K562 (cell line): ENCODE measurements at regions not wholly inside any gene's neighbourhood (a gene's known extent, or its start where the extent isn't known, plus 50 kb on each side); places are given as distances from the start of the nearest gene placed in this dataset.

Experiments used
- ATAC-seq: fragments of 200-7000 bp; cut with Tn5 transposase; 3 replicates; pipeline ENCODE4 v1.9.1; 2020; ENCODE audit warnings: moderate library complexity
- BruUV-seq: library from RNA; stranded (reverse); fragments of 400-500 nt; replicated peaks from 2 replicates; lab custom pipeline; 2021; lab: Mats Ljungman, UMichigan
- CTCF ChIA-PET: fragments of 300-600 bp; formaldehyde crosslinking; extraction: SDS; loops from one replicate; lab custom pipeline; 2021; ENCODE audit warnings: low intra/inter-chr PET ratio; lab: Yijun Ruan, JAX
- POLR2A ChIA-PET: fragments of 300-600, 350-650 bp; sonication (Branson Sonifier 250); formaldehyde crosslinking; extraction: SDS; loops from one replicate; lab custom pipeline; 2021; ENCODE audit warnings: antibody characterized with exemption, inconsistent platforms; lab: Yijun Ruan, JAX
- DNase-seq, 4 experiments: peaks; one replicate each; pipeline versions ENCODE4 v3.0.0 to v3.0.0-alpha.2; 2011 to 2018; ENCODE audit warnings: low spot score in 3 of 4, mixed read lengths in 3 of 4; ENCODE audit errors: extremely low read depth in 1 of 4
- FAIRE-seq: peaks from 2 replicates; lab custom pipeline; 2011; peaks lifted over from hg19 to GRCh38; lab: Jason Lieb, UNC
- H2AFZ ChIP-seq: 2 replicates; pipeline ENCODE4 v1.6.0; 2011; ENCODE audit warnings: low read depth, low read length, control low read depth, inconsistent platforms
- H3K27ac ChIP-seq: fragments of 200-600 bp; 3 replicates; pipeline ENCODE4 v1.8.0; 2011; ENCODE audit warnings: low read depth, mild to moderate bottlenecking, control low read depth, inconsistent platforms, low read length, moderate library complexity, mixed read lengths; ENCODE audit errors: extremely low read depth
- H3K27me3 ChIP-seq, 2 experiments: fragments of 300-600 bp in 1 of 2; 2 replicates in 1 of 2; 3 replicates in 1 of 2; pipeline versions ENCODE4 v1.6.0 to v1.8.0; 2011; ENCODE audit warnings: inconsistent platforms in 2 of 2, low read length in 2 of 2, mild to moderate bottlenecking in 1 of 2, mixed read lengths in 1 of 2, moderate library complexity in 1 of 2; ENCODE audit not compliant: control insufficient read depth in 2 of 2, insufficient read depth in 2 of 2
- H3K36me3 ChIP-seq: fragments of 300-600 bp; 3 replicates; pipeline ENCODE4 v1.8.0; 2011; ENCODE audit warnings: mild to moderate bottlenecking, low read length, inconsistent platforms; ENCODE audit not compliant: control insufficient read depth, insufficient read depth
- H3K4me1 ChIP-seq, 2 experiments: fragments of 200-600 bp in 1 of 2; replicated peaks in 1 of 2; 2 replicates in 1 of 2; 3 replicates in 1 of 2; pipeline versions ENCODE4 v1.5.1 to v1.8.0; 2011; ENCODE audit warnings: inconsistent platforms in 2 of 2, low read length in 2 of 2, mild to moderate bottlenecking in 1 of 2, mixed read lengths in 1 of 2, moderate library complexity in 1 of 2; ENCODE audit not compliant: control insufficient read depth in 2 of 2, insufficient read depth in 2 of 2
- H3K4me2 ChIP-seq: 2 replicates; pipeline ENCODE4 v1.6.1; 2011; ENCODE audit warnings: low read length, control low read depth, inconsistent platforms, mixed read lengths; ENCODE audit not compliant: insufficient read depth
- H3K4me3 ChIP-seq: fragments of 200-600 bp; sonication (generic), shearing (Covaris generic); 2 replicates; pipeline ENCODE4 v1.5.1; 2016; ENCODE audit warnings: control low read depth, inconsistent platforms
- H3K79me2 ChIP-seq: fragments of 200-600 bp; 3 replicates; pipeline ENCODE4 v1.8.0; 2011; ENCODE audit warnings: low read length, inconsistent platforms; ENCODE audit not compliant: control insufficient read depth, insufficient read depth
- H3K9ac ChIP-seq, 2 experiments: 2 replicates each; pipeline versions ENCODE4 v1.6.0 to v1.6.1; 2011; ENCODE audit warnings: low read depth in 2 of 2, low read length in 2 of 2, control low read depth in 1 of 2, inconsistent platforms in 1 of 2, mild to moderate bottlenecking in 1 of 2, mixed read lengths in 1 of 2; ENCODE audit not compliant: insufficient read depth in 1 of 2
- H3K9me1 ChIP-seq: one replicate; pipeline ENCODE4 v1.6.0; 2011; ENCODE audit warnings: inconsistent platforms, mild to moderate bottlenecking, low read length, moderate library complexity; ENCODE audit not compliant: control insufficient read depth, insufficient read depth
- H3K9me3 ChIP-seq: replicated peaks from 2 replicates; pipeline ENCODE4 v1.5.1; 2011; ENCODE audit warnings: low read depth, low read length, inconsistent platforms; ENCODE audit not compliant: control insufficient read depth, insufficient read depth
- H4K20me1 ChIP-seq: replicated peaks from 2 replicates; pipeline ENCODE4 v1.6.1; 2011; ENCODE audit warnings: low read length, inconsistent platforms, mixed read lengths; ENCODE audit not compliant: control insufficient read depth, insufficient read depth
- BRD4 ChIP-seq: fragments of 200-600 bp; sonication (generic); IDR thresholded peaks from 2 replicates; pipeline ENCODE4 v1.6.1; 2017; ENCODE audit warnings: inconsistent platforms
- KDM1A ChIP-seq, 2 experiments: fragments of 450-650 bp; IDR thresholded peaks; 2 replicates each; pipeline ENCODE4 v1.6.1; 2016; ENCODE audit warnings: mild to moderate bottlenecking in 2 of 2
- SIN3B ChIP-seq: fragments of 450-650 bp; IDR thresholded peaks from 2 replicates; pipeline ENCODE4 v1.6.1; 2017; ENCODE audit warnings: low read depth, mild to moderate bottlenecking, moderate library complexity
- ZNF212 ChIP-seq: fragments of 450-650 bp; formaldehyde crosslinking; IDR thresholded peaks from 2 replicates; pipeline ENCODE4 v1.4.0; 2020; ENCODE audit warnings: mild to moderate bottlenecking
- ZNF785 ChIP-seq: fragments of 250-450 bp; sonication (Bioruptor Pico); IDR thresholded peaks from 2 replicates; pipeline ENCODE4 v1.4.0; 2020; ENCODE audit warnings: mild to moderate bottlenecking
- ZNF79 ChIP-seq: fragments of 250-450 bp; sonication (Bioruptor Pico); IDR thresholded peaks from 2 replicates; pipeline ENCODE4 v1.4.0; 2020; ENCODE audit warnings: low read depth, mild to moderate bottlenecking, moderate library complexity
- WGBS: fragments of 100-300 bp; shearing (Covaris generic); methylation state at CpG from one replicate; pipeline ENCODE4 v1.1.6; 2016; ENCODE audit warnings: low coverage, mixed read lengths; ENCODE audit not compliant: insufficient coverage; ENCODE audit errors: missing lambda C conversion rate; 5-methylcytosine and 5-hydroxymethylcytosine counted together
- in situ Hi-C: fragments of 300-500 bp; cut with MboI; formaldehyde crosslinking; loops from 4 replicates; pipeline ENCODE4 v1.15.0; 2018; ENCODE audit warnings: inconsistent platforms, mixed read lengths
- intact Hi-C: fragments of 100-400 bp; cut with micrococcal nuclease; formaldehyde crosslinking; loops from 2 replicates; pipeline ENCODE4 v1.14.2; 2022
- TF ChIP-seq, protein P1 (sequence below): fragments of 450-650 bp; IDR thresholded peaks from 2 replicates; pipeline ENCODE4 v1.6.1; 2016
- TF ChIP-seq, protein P2 (sequence below): fragments of 250-450 bp; sonication (Bioruptor Pico); IDR thresholded peaks from 2 replicates; pipeline ENCODE4 v1.5.0; 2021
- TF ChIP-seq, protein P3 (sequence below): fragments of 450-650 bp; IDR thresholded peaks from 2 replicates; pipeline ENCODE4 v1.6.1; 2016; ENCODE audit warnings: mild to moderate bottlenecking, moderate library complexity

DNA sequence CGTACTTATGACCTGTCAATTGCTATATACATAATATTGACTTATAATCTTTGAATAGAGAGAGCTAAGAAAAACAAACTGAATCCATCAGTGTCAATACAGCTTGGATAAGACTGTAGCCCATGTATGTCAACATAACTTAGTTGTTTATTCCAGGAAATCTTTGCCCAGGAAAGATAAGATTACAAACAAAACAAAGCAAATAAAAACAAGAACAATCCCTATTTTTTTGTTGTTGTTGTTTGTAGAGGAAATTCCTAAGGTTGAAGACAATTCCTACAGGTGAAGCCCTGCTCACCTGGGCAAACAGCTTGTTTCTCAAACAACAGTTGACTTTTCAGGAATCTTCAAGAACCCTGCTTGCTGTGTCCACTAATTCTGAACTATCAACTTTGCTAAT, 76.0 kb downstream of the HYCC1 start:
- TF ChIP-seq KDM1A (IDR thresholded peaks at IDR 0.05) (no peak), SIN3B (no peak), ZNF785 (no peak), BRD4 (no peak), ZNF212 (CRISPR knock-in tag) (no peak), ZNF79 (no peak)
- TF ChIP-seq, protein P1, sequence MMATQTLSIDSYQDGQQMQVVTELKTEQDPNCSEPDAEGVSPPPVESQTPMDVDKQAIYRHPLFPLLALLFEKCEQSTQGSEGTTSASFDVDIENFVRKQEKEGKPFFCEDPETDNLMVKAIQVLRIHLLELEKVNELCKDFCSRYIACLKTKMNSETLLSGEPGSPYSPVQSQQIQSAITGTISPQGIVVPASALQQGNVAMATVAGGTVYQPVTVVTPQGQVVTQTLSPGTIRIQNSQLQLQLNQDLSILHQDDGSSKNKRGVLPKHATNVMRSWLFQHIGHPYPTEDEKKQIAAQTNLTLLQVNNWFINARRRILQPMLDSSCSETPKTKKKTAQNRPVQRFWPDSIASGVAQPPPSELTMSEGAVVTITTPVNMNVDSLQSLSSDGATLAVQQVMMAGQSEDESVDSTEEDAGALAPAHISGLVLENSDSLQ, result no peak
- TF ChIP-seq, protein P2, sequence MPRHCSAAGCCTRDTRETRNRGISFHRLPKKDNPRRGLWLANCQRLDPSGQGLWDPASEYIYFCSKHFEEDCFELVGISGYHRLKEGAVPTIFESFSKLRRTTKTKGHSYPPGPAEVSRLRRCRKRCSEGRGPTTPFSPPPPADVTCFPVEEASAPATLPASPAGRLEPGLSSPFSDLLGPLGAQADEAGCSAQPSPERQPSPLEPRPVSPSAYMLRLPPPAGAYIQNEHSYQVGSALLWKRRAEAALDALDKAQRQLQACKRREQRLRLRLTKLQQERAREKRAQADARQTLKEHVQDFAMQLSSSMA (CRISPR knock-in tag), result no peak
- TF ChIP-seq, protein P3, sequence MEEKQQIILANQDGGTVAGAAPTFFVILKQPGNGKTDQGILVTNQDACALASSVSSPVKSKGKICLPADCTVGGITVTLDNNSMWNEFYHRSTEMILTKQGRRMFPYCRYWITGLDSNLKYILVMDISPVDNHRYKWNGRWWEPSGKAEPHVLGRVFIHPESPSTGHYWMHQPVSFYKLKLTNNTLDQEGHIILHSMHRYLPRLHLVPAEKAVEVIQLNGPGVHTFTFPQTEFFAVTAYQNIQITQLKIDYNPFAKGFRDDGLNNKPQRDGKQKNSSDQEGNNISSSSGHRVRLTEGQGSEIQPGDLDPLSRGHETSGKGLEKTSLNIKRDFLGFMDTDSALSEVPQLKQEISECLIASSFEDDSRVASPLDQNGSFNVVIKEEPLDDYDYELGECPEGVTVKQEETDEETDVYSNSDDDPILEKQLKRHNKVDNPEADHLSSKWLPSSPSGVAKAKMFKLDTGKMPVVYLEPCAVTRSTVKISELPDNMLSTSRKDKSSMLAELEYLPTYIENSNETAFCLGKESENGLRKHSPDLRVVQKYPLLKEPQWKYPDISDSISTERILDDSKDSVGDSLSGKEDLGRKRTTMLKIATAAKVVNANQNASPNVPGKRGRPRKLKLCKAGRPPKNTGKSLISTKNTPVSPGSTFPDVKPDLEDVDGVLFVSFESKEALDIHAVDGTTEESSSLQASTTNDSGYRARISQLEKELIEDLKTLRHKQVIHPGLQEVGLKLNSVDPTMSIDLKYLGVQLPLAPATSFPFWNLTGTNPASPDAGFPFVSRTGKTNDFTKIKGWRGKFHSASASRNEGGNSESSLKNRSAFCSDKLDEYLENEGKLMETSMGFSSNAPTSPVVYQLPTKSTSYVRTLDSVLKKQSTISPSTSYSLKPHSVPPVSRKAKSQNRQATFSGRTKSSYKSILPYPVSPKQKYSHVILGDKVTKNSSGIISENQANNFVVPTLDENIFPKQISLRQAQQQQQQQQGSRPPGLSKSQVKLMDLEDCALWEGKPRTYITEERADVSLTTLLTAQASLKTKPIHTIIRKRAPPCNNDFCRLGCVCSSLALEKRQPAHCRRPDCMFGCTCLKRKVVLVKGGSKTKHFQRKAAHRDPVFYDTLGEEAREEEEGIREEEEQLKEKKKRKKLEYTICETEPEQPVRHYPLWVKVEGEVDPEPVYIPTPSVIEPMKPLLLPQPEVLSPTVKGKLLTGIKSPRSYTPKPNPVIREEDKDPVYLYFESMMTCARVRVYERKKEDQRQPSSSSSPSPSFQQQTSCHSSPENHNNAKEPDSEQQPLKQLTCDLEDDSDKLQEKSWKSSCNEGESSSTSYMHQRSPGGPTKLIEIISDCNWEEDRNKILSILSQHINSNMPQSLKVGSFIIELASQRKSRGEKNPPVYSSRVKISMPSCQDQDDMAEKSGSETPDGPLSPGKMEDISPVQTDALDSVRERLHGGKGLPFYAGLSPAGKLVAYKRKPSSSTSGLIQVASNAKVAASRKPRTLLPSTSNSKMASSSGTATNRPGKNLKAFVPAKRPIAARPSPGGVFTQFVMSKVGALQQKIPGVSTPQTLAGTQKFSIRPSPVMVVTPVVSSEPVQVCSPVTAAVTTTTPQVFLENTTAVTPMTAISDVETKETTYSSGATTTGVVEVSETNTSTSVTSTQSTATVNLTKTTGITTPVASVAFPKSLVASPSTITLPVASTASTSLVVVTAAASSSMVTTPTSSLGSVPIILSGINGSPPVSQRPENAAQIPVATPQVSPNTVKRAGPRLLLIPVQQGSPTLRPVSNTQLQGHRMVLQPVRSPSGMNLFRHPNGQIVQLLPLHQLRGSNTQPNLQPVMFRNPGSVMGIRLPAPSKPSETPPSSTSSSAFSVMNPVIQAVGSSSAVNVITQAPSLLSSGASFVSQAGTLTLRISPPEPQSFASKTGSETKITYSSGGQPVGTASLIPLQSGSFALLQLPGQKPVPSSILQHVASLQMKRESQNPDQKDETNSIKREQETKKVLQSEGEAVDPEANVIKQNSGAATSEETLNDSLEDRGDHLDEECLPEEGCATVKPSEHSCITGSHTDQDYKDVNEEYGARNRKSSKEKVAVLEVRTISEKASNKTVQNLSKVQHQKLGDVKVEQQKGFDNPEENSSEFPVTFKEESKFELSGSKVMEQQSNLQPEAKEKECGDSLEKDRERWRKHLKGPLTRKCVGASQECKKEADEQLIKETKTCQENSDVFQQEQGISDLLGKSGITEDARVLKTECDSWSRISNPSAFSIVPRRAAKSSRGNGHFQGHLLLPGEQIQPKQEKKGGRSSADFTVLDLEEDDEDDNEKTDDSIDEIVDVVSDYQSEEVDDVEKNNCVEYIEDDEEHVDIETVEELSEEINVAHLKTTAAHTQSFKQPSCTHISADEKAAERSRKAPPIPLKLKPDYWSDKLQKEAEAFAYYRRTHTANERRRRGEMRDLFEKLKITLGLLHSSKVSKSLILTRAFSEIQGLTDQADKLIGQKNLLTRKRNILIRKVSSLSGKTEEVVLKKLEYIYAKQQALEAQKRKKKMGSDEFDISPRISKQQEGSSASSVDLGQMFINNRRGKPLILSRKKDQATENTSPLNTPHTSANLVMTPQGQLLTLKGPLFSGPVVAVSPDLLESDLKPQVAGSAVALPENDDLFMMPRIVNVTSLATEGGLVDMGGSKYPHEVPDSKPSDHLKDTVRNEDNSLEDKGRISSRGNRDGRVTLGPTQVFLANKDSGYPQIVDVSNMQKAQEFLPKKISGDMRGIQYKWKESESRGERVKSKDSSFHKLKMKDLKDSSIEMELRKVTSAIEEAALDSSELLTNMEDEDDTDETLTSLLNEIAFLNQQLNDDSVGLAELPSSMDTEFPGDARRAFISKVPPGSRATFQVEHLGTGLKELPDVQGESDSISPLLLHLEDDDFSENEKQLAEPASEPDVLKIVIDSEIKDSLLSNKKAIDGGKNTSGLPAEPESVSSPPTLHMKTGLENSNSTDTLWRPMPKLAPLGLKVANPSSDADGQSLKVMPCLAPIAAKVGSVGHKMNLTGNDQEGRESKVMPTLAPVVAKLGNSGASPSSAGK, result no peak
- no peak overlapping the region for H3K4me3 ChIP-seq
- DNase-seq (no peak), ATAC-seq (no peak), FAIRE-seq (no peak)
- no peaks in the 10 kb centered on the region for H3K79me2 ChIP-seq
- WGBS, result 87% methylated on average over 1 of the region's 1 CpG
- no peaks in the 10 kb centered on the region for H3K27me3 ChIP-seq
- H2AFZ ChIP-seq, result no peak overlapping the region
- H3K4me1 ChIP-seq, result no peaks in the 10 kb centered on the region
- no TSS peak for BruUV-seq
- H3K9me1 ChIP-seq, result no peaks in the 10 kb centered on the region
- ChIA-PET POLR2A (no interaction called here), CTCF (no interaction called here)
- no peaks in the 10 kb centered on the region for H3K9me3 ChIP-seq
- no peak overlapping the region for H3K4me2 ChIP-seq
- H3K27ac ChIP-seq, result no peak overlapping the region
- H3K36me3 ChIP-seq, result 0 out of 3 replicates have a peak, but pooled peaks cover 3% of the 10 kb centered on the region
- H4K20me1 ChIP-seq, result no peaks in the 10 kb centered on the region
- intact Hi-C loops, result no loop called here
- no peak overlapping the region for H3K9ac ChIP-seq
- in situ Hi-C loops, result no loop called here
